ENCODE measurements at regions not wholly inside any gene's neighbourhood (a gene's known extent, or its start where the extent isn't known, plus 50 kb on each side); places are given as distances from the start of the nearest gene placed in this dataset.
"Not testable (repeated sequence)": the region's sequence is repeated elsewhere in the genome, so short reads cannot be mapped to it uniquely, and the experiment has no call there.

DNA sequence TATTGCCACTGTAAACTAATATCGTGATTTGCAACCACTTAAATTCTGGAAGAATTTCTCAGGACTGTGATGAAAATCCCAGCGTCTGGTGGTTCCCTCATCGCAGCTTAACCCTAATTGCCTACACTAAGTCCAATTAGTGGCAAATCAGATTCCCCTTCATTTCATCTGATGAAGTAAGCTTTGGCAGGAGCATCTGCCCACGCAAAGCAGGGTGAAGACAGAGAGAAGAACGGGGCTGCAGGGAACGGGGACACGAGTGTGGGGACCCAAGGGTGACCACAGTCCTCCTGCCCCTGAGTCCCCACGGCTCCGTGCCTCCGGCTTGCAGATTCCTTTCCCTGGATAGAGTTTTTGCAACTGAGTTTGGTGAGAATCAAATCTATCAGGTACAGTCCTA, 159.5 kb downstream of the LY86 start:
- peak; percentile 66 for DNase-seq (ENCODE audit: low spot score)

DNA sequence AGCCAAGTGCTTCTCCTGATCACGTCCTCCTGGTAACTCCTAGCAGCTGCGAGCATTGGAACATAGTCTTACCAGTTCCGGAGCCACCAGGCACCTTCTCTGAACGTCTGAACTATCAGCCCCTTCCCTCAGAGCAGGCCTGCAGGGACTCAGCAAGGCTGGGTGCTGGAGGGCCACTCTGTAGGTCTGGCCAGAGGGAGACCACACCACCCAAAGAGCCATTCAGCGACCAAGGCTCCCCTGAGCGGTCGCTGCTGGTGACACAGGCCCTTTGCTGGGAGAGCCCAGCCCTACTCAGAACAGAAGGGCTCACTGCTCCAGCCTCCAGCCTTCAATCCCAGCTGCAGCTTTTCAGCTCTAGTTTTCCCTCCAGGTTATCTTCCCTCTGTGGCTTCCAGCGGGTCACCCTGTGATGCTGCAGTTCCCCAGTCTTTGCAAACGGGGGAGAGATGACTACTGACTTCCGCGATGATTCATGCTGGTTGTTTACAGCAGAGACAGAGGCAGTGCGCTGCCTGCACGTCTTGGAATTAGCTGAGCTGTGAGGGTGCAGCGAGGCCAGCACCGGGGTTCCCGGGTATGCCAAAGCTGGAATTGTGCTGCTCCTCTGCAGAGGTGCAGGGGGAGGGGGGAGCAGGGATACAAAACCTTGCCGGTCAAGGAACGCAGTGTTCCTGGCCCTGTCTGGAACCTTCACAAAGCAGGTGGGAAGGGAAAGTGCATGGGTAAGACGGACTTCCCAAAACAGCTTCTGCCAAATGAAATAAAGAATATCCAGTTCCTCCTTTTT, 161.4 kb downstream of the LY86 start:
- DNase-seq (ENCODE audit: low spot score): peak; percentile 46

DNA sequence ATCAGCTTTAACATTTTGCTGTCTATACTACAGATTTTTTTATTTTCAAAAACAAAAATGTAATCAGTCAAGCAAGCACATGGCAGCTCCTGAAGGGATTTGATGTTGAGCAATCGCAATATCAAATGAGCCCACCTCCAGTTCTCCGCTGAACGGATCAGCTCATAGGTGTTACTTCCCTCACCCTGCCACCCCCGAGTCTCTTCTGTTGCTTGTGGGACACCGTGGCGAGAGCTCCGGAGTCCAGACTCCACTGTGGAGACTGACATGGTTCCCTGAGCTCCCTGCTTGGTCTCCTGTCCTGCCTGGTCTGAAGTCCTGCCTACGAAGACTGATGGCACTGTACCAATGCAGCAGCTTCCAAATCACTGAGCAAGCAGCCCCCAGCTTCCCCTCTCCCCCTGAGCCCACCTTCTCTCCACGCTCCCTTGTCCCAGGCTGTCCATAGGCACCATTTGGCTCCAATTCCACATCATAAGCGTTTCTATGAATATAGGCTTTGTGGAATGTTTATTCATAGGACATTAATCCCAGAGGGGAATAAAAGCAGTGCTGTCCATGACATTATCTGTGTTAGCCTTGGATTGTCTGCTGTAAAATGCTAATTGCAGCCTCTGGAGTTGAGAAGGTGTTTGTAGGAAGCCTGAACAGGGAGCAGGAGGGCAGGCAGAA, 162.2 kb downstream of the LY86 start:
- DNase-seq (ENCODE audit: low spot score): no peak

DNA sequence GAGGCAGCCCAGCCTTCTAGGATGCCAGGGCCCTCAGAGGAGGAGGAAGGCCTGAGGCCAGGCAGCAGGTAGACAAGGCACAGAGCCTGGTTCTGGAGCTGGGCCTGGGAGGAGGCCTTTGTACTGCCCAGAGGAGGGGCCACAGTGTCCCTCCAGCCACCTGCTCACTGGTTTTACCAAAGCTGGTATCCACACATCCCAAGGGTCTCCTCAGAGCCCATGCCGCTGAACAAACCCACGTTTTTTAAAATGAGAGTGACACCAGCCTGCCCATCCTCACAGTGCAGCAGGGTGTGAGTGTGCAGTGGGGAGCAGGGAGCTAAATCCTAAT, 162.7 kb downstream of the LY86 start:
- no peak for DNase-seq (ENCODE audit: low spot score)

DNA sequence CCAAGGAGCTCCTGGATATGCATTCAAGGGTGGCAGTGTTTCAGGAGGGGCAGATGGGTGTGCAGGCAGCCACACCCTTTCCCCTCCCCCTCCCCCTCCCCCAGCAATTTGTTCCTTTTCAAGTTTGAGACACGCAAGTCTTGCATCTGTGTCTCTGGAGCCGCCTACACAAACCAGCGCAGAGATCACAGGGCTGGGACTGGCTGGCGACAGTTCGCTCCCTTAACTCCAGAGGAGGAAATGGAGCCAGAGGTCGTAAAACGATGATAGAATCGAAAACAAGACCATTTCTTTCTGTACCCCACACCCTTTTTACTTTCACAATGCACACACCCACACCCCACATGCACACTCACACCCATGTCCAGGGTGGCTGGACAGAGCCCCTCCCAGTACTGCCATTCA, 163.1 kb downstream of the LY86 start:
- DNase-seq (ENCODE audit: low spot score): no peak

DNA sequence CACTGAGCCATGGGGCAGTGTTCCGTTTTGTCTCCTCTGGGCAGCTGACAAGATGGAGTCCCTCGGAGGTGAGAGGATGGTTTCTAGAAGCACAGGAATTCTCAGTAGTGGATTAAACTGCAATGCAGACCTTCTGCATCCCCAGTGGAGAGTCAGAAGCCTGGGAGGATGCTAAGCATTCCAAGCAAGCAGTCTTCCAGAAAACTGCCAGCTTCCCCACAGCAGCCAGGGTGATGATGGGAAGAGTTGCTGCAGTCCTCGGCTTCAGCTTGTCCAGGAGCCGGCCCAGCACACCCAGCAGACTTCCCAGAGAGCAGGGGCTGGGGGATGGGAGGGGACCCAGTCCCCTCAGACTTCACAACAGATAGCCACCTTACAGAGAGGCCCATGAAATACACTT, 163.6 kb downstream of the LY86 start:
- DNase-seq (ENCODE audit: low spot score): no peak

DNA sequence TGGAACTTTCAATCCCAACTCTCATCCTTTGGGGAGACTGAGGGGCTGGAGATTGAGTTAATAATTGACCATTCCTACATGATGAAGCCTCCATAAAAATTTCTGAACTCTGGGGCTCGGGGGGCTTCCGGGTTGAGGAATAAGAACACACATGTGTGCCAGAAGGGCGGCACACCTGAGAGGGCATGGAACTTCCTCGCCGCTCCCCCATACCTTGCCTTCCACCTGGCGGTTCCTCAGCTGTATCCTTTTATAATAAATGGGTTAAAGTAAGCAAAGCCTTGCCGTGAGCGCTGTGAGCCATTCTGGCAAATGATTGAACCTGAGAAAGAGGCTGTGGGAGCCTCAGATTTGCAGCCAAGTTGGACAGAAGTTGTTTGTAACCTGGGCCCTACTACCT, 164.8 kb downstream of the LY86 start:
- DNase-seq (ENCODE audit: low spot score): no peak

DNA sequence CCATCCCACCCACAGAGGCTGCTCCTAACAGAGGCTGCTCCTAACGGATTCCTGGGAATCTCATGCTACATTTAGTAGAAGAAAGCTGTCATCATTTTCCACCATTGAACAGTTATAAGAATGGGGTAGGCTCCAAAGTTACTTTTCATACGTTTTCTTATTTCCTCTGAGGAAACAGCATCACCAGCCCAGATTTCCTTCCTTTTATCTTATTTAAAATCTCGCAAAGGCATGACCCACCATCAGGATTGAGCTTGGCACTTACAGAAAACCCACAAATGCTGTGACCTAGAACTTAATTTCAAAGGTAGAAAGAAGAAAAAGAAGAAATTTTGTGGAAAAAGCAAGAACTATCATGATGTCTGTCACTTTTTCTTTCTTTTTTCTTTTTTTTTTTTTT, 168.0 kb downstream of the LY86 start:
- no peak for DNase-seq (ENCODE audit: low spot score)

DNA sequence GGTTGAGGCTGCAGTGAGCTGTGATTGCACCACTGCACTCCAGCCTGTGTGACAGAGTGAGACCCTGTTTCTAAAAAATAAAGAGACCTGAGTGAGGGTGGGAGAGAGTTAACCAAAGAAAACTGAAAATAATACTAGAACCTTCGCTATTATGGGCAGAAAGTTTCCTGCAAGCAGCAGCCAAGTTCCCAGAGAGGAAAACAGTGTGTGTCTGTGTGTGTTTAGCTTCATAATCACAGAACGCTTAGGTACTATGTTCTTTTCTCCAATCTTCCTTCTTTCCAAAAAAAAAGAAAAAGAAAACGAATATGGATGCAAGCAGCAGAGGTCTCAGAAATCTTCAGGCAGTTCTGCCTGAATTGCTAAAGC, 170.0 kb downstream of the LY86 start:
- DNase-seq (ENCODE audit: low spot score): no peak

DNA sequence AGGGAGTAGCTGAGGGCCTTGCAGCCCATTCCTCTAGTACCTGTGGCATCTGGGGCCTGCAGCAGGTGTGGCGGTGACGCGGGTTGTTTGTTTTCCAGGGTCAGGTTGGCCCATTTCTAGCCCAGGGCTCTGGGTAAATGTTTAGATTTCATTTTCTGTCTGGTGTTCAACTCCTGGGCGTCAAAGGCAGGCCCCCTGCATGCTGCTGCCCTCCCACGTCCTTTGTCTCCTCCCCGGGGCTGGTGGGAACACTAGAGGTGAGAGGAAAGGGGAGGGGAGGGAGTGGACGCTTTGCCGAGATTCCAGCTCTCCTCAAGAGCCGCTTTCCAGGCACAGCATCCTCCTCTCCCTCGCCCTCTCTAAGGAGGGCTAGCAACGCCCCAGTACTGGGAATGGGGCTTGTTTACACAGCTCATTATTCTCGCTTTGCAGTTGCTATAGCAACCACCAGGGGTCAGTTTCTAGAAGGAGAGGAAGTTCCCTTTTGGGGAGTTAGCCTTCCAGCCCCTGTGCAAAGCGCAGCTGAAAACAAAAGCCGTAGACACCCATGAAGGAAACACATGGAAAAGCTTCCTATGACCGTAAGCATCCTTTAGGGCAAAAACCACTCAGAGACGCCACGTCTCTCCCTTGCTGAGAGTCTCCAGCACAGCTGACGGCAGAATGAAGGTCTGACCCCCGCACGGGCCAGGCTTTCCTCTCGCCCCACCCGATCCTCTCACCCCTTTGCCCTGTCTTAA, 170.6 kb downstream of the LY86 start:
- DNase-seq (ENCODE audit: low spot score): peak; percentile 77

DNA sequence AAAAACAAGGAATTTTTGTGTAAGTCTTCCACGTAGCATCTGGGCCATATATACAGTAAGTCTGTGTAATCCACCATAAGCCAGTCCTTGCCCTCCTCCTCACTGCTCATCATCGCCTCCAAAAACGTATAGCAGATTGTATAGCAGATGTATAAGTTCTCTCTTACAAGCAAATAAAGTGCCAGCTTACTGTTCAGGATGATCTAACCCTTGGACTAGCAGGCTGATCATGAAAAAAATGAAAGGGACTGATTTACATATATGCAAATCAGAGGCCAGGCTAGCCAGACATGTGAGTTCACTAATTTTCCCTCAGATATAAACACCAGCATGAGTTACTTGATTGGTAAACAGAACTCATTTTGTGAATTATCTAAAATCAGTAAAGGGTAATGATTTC, 171.5 kb downstream of the LY86 start:
- DNase-seq (ENCODE audit: low spot score): no peak

DNA sequence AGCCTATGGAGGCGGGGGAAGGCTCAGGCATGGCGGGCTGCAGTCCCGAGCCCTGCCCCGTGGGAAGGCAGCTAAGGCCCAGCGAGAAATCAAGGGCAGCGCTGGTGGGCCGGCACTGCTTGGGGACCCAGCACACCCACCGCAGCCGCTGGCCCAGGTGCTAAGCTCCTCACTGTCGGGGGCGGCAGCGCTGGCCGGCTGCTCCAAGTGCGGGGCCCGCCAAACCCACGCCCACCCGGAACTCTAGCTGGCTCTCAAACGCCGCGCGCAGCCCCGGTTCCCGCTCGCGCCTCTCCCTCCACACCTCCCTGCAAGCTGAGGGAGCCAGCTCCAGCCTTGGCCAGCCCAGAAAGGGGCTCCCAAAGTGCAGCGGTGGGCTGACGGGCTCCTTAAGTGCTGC, 174.0 kb downstream of the LY86 start:
- DNase-seq (ENCODE audit: low spot score): not testable (repeated sequence)

DNA sequence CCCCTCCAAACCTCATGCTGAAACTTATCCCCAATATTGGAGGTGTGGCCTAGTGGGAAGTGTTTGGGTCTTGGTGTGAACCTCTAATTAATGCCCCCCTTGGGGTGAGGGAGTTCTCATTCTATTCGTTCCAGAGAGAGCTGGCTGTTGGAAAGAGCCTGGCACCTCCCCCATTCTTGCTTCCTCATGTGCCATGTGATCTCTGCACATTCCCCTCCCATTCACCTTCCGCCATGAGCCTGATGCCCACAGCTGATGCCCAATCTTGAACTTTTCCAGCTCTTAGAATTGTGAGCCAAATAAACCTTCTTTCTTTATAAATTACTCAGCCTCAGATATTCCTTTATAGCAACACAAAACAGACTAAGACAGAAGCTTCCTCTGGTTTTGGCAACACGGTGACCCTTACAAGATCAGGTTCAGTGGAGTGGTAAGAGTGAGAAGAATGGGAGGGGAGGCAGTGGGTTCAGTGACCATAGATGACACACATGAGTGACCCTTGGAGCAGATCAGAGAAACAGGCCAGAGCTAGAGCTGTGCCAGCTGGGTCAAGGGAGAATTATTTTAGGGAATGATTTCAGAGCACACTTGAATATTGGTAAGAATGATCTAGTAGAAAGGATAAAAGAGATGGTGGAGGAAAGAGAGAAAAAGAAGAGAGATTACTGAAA, 176.4 kb downstream of the LY86 start:
- DNase-seq (ENCODE audit: low spot score): no peak

DNA sequence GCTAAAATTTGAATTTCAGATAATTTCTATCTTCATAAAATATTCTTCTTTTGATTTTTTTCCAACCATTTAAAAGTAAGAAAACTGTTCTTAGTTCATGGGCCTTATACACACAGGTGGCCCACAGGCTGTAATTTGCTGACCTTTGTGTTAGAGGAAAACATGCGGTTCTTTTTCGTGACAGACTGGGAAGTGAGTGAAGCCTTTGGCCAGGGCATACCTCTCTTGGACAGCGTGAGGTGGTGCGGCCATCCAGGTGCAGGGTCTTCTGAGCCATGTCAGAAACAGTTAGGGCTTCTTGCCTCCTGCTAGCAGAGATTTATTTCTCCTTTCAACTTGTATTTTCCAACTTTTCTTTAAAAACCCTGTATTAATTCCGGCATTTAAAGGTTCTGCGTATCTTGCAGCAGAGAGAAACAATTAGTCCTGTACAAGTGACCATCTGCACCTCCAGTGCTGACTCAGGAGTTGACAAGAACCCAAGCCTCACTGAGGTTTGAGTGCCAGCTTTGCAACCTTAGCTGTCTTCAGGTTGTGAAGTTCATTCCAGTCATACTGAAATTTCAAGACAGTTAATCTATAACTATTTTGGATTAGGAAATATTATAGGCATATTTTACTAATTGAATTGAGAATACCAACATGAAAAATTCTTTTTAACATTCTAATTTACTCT, 177.8 kb downstream of the LY86 start:
- no peak for DNase-seq (ENCODE audit: low spot score)

DNA sequence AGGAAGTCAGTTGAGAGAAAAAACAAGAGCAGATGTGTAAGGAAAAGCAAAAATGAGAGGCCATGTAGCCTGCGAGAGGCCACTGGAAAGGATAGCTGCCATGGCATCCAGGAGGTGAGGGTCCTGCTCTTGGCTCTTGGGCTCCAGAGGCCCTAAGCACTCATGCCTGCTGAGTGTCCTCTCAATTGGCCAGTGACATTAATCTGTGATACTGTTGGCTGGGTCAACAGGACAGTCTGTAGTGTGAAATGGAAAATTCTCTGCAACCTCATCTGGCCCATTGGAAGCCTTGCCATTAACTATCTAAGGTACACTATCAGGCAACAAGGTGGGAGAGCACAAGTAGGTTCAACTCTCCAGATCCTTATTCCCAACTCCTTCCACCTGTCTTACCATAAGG, 180.9 kb downstream of the LY86 start:
- DNase-seq (ENCODE audit: low spot score): no peak

DNA sequence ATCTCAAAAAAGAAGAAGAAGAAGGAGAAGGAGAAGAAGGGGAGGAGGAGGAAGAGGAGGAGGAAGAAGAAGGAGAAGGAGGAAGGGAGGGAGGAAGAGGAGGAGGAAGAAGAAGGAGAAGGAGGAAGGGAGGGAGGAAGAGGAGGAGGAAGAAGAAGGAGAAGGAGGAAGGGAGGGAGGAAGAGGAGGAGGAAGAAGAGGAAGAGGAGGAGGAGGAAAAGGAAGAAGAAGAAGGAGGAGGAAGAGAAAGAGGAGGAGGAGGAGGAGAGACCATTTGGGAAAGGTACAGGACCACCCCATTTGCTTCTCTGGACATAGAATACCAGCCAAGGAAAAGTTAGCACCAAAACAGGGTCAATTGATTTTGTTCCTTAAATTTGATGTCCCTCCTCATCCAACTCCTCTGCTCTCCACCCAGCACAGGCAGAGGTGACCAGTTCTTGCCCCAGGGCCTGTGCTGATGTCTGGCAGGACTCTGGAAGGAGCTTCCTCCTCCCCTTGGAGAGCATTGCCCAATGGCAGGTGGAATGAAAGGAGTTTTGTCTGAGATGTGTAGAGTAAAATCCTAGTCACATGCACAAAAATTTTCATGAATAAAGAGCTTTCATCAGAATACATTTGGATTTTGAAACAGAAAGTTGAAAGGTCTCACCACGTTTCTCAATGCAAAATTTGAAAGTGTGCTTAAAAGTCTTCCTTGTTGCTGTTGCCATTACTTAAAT, 182.9 kb downstream of the LY86 start:
- no peak for DNase-seq (ENCODE audit: low spot score)

DNA sequence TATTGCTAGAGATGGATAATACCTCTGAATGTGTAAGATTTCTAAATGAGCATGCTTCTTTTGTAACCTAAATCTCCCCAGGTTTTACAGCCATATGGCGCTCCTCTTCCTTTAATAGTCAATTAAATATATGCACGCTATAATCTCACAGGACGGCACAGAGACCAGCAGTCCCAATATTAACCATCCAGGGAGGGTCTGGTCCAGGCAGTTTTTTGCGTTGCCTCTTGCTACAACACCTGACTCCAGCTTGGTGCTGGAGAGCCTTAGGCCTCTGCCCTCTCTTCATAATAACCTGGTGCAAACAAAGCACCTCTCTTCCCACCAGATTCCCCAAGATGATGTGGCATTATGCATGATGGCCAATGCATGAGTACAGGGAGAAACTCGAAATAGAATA, 183.4 kb downstream of the LY86 start:
- DNase-seq (ENCODE audit: low spot score): peak; percentile 71

DNA sequence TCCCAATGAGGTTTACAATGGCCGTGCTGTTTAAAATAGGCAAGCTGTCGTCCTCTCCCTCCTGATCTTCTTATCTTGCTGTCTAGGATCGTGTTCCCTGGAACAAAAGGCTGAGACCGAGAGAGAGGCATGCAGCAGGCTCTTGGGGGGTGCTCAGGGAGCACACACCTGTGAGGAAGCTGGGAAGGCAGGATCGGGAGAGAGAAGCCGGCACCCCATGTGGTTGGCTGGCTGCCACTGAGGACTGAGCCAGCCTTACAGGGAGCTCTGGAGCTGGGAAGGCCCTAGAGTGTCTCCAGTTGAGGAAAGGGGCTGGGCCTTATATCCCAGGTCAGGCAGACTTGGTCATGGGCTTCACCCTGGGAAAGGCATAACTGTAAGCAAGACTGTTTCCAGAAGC, 184.2 kb downstream of the LY86 start:
- peak; percentile 76 for DNase-seq (ENCODE audit: low spot score)

DNA sequence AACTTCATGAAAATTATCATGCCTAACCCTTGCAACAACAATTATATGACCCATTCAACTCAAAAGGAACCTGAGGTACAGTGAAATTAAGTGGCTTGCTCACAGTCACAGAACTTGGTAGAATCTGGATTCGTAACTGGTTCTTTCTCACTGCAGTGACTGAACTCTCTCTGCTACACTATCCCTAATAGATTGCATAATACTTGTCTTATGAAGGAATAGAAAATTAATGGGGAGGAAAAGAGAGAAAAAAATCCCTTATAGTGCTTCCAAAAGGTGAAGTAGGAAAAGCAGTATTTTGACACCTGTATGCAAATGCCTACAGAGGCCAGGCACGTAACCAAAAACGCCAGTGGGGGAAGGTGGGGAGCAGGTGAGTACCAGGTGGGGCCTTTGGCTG, 186.6 kb downstream of the LY86 start:
- no peak for DNase-seq (ENCODE audit: low spot score)

DNA sequence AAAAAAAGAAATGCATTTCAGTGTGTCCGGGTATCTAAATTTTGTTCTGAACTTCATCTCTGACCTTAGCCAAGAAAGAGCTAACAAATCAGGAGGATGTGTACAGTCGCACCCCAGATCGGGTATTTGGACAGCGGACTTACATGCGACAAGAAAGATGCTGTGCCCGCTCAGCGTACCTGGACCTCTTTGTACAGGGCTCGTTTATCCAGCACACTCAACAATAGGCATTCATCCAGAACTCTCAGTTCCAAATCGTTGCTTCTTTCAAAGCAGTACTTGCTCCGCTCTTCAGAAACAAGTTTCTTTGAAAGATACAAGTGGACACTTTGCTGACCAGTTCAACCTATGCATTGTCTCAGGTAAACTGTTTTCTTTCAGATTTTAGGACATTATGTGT, 191.7 kb downstream of the LY86 start:
- DNase-seq (ENCODE audit: low spot score): no peak

DNA sequence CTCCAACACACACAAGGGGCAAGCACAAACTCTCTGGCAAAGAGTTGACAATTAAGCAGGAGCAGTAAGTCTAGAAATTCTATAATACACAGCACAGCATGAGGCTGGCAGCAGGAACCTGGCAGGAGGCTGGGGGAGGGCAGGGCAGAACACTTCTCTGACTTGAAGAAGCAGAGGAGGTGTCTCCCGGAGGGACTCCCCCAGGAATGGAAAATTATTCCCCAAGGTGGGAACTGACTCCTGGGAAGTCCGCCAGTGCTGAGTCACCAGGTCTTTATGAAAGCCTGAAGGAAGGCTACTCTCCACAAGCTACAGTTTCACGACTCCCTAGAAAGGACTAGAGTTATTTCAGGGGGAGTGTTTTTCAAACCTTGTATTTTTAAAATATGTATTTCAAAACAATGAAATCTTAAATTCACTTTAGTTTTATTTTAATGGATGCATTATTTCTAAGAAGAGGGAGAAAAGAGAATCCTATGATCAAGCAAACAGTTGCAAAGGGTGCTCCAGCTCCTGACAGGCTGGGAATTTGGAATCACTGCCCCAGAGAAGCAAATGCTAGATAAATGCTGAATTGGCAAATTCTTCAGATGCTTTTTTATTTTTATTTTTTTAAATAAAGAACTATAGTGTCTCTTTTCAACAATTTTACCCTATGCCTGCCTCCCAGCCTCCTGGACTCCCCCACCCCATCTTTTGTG, 192.8 kb downstream of the LY86 start:
- DNase-seq (ENCODE audit: low spot score): no peak
